ENCODE measurements at regions not wholly inside any gene's neighbourhood (a gene's known extent, or its start where the extent isn't known, plus 50 kb on each side); places are given as distances from the start of the nearest gene placed in this dataset.

GRCh38 chr12:25771041-25771440 is 187.4 kb upstream of the RASSF8 start:
- H3K9me3 ChIP-seq (ENCODE audit: control insufficient read depth, insufficient read depth, low read depth, low read length), result no peaks in the 10 kb centered on the region
- DNase-seq (ENCODE audit: low read depth in 2 of 2), result peak; percentile 70 to 75
- no peak overlapping the region for H2AFZ ChIP-seq (ENCODE audit: low read length)
- no peak overlapping the region for H3K27ac ChIP-seq (ENCODE audit: insufficient read depth, low read length)
- no peaks in the 10 kb centered on the region for H3K36me3 ChIP-seq (ENCODE audit: control insufficient read depth, insufficient read depth, low read length)
- H4K20me1 ChIP-seq (ENCODE audit: control insufficient read depth, extremely low read depth, insufficient read depth, low read length), result no peaks in the 10 kb centered on the region
- H3K27me3 ChIP-seq (ENCODE audit: control insufficient read depth, insufficient read depth, low read length), result no peaks in the 10 kb centered on the region
- peaks cover 10% of the 10 kb centered on the region for H3K4me1 ChIP-seq (ENCODE audit: control insufficient read depth, extremely low read depth, insufficient read depth, low read length)
- H3K4me2 ChIP-seq (ENCODE audit: extremely low read depth, insufficient read depth, low read length), result no peak overlapping the region
- TF ChIP-seq EZH2 (IDR thresholded peaks at IDR 0.05; ENCODE audit: low read length, missing control alignments) (no peak), CTCF (conservative IDR thresholded peaks at IDR 0.05 in 1 of 2, IDR thresholded peaks at IDR 0.05 in 1 of 2; ENCODE audit: low read depth in 1 of 2, low read length in 2 of 2) (no peak)
- H3K79me2 ChIP-seq (ENCODE audit: control insufficient read depth, insufficient read depth, low read length), result no peaks in the 10 kb centered on the region
- no peak overlapping the region for H3K4me3 ChIP-seq (replicated peaks in 1 of 4; ENCODE audit: control extremely low read depth in 1 of 4, insufficient read depth in 1 of 4, low read depth in 3 of 4, low read length in 4 of 4)
- H3K9ac ChIP-seq (ENCODE audit: insufficient read depth, low read length), result no peak overlapping the region

GRCh38 chr12:25771476-25771875 is 187.0 kb upstream of the RASSF8 start:
- Histone ChIP-seq H3K4me1 (ENCODE audit: control insufficient read depth, extremely low read depth, insufficient read depth, low read length) (peaks cover 10% of the 10 kb centered on the region), H2AFZ (ENCODE audit: low read length) (no peak overlapping the region), H3K79me2 (ENCODE audit: control insufficient read depth, insufficient read depth, low read length) (no peaks in the 10 kb centered on the region), H4K20me1 (ENCODE audit: control insufficient read depth, extremely low read depth, insufficient read depth, low read length) (no peaks in the 10 kb centered on the region), H3K36me3 (ENCODE audit: control insufficient read depth, insufficient read depth, low read length) (no peaks in the 10 kb centered on the region), H3K9me3 (ENCODE audit: control insufficient read depth, insufficient read depth, low read depth, low read length) (no peaks in the 10 kb centered on the region), H3K9ac (ENCODE audit: insufficient read depth, low read length) (no peak overlapping the region), H3K4me2 (ENCODE audit: extremely low read depth, insufficient read depth, low read length) (no peak overlapping the region), H3K27ac (ENCODE audit: insufficient read depth, low read length) (no peak overlapping the region), H3K27me3 (ENCODE audit: control insufficient read depth, insufficient read depth, low read length) (no peaks in the 10 kb centered on the region), H3K4me3 (replicated peaks in 1 of 4; ENCODE audit: control extremely low read depth in 1 of 4, insufficient read depth in 1 of 4, low read depth in 3 of 4, low read length in 4 of 4) (no peak overlapping the region)
- no peak for DNase-seq (ENCODE audit: low read depth in 2 of 2)
- TF ChIP-seq EZH2 (IDR thresholded peaks at IDR 0.05; ENCODE audit: low read length, missing control alignments) (no peak), CTCF (conservative IDR thresholded peaks at IDR 0.05 in 1 of 2, IDR thresholded peaks at IDR 0.05 in 1 of 2; ENCODE audit: low read depth in 1 of 2, low read length in 2 of 2) (no peak)

GRCh38 chr12:25775968-25776367 is 182.5 kb upstream of the RASSF8 start:
- no peak for DNase-seq (ENCODE audit: low read depth in 2 of 2)
- no peaks in the 10 kb centered on the region for H3K9me3 ChIP-seq (ENCODE audit: control insufficient read depth, insufficient read depth, low read depth, low read length)
- no peaks in the 10 kb centered on the region for H3K27me3 ChIP-seq (ENCODE audit: control insufficient read depth, insufficient read depth, low read length)
- H3K4me3 ChIP-seq (replicated peaks in 1 of 4; ENCODE audit: control extremely low read depth in 1 of 4, insufficient read depth in 1 of 4, low read depth in 3 of 4, low read length in 4 of 4), result no peak overlapping the region
- H4K20me1 ChIP-seq (ENCODE audit: control insufficient read depth, extremely low read depth, insufficient read depth, low read length), result no peaks in the 10 kb centered on the region
- no peak overlapping the region for H3K4me2 ChIP-seq (ENCODE audit: extremely low read depth, insufficient read depth, low read length)
- no peaks in the 10 kb centered on the region for H3K79me2 ChIP-seq (ENCODE audit: control insufficient read depth, insufficient read depth, low read length)
- no peaks in the 10 kb centered on the region for H3K36me3 ChIP-seq (ENCODE audit: control insufficient read depth, insufficient read depth, low read length)
- peak overlapping the region; percentile 6 for H2AFZ ChIP-seq (ENCODE audit: low read length)
- H3K4me1 ChIP-seq (ENCODE audit: control insufficient read depth, extremely low read depth, insufficient read depth, low read length), result peaks cover 2% of the 10 kb centered on the region
- TF ChIP-seq EZH2 (IDR thresholded peaks at IDR 0.05; ENCODE audit: low read length, missing control alignments) (no peak), CTCF (conservative IDR thresholded peaks at IDR 0.05 in 1 of 2, IDR thresholded peaks at IDR 0.05 in 1 of 2; ENCODE audit: low read depth in 1 of 2, low read length in 2 of 2) (no peak)
- no peak overlapping the region for H3K9ac ChIP-seq (ENCODE audit: insufficient read depth, low read length)
- H3K27ac ChIP-seq (ENCODE audit: insufficient read depth, low read length), result no peak overlapping the region

All from fibroblast of lung (primary cell).